Tibial nerve (tissue), 4 donors: ENCODE measurements at regions not wholly inside any gene's neighbourhood (a gene's known extent, or its start where the extent isn't known, plus 50 kb on each side); places are given as distances from the start of the nearest gene placed in this dataset.

ENCODE experiments used
- DNase-seq, 2 donors: peaks; one replicate each; pipeline ENCODE4 v3.0.0-alpha.2; 2019; ENCODE audit warnings: low spot score in 2 of 2
- H3K27ac ChIP-seq, 4 donors: fragments of 200-600 bp; sonication (generic) in 3 of 4; one replicate each; pipeline ENCODE4 v1.5.1; 2017 to 2019; ENCODE audit warnings: mild to moderate bottlenecking in 1 of 4
- H3K27me3 ChIP-seq, 2 donors: fragments of 200-600 bp; sonication (generic) in 1 of 2; one replicate each; pipeline versions ENCODE4 v1.5.1 to v1.6.0; 2017 to 2019
- H3K36me3 ChIP-seq, 3 donors: fragments of 200-600 bp; sonication (generic); one replicate each; pipeline ENCODE4 v1.5.1; 2018 to 2019
- H3K4me1 ChIP-seq, 4 donors: fragments of 200-600 bp; sonication (generic) in 3 of 4; one replicate each; pipeline ENCODE4 v1.5.1; 2017 to 2019
- H3K4me3 ChIP-seq, 4 donors: fragments of 200-600 bp; sonication (generic) in 3 of 4; one replicate each; pipeline ENCODE4 v1.5.1; 2017 to 2019; ENCODE audit warnings: mild to moderate bottlenecking in 1 of 4, moderate library complexity in 1 of 4
- H3K9me3 ChIP-seq, 4 donors: fragments of 200-600 bp; sonication (generic) in 3 of 4; one replicate each; pipeline ENCODE4 v1.5.1; 2017 to 2019
- CTCF ChIP-seq, 5 experiments: fragments of 200-600 bp in 3 of 5; fragments of 450-650 bp in 2 of 5; sonication (generic) in 3 of 5; IDR thresholded peaks; one replicate each; pipeline ENCODE4 v1.5.1; 2016 to 2019; ENCODE audit warnings: antibody characterized with exemption in 5 of 5, mild to moderate bottlenecking in 3 of 5, moderate library complexity in 2 of 5
- EP300 ChIP-seq, 2 donors: sonication (generic); formaldehyde crosslinking; IDR thresholded peaks; one replicate each; pipeline ENCODE4 v1.6.1; 2017; ENCODE audit warnings: antibody characterized with exemption in 2 of 2, mild to moderate bottlenecking in 1 of 2
- POLR2A ChIP-seq, 2 donors: fragments of 450-650 bp; IDR thresholded peaks; one replicate each; pipeline ENCODE4 v1.6.1; 2017; ENCODE audit warnings: antibody characterized with exemption in 2 of 2, mild to moderate bottlenecking in 2 of 2, moderate library complexity in 2 of 2
- WGBS, 2 donors: methylation state at CpG; one replicate each; pipeline ENCODE4 v1.1.5; 2018; 5-methylcytosine and 5-hydroxymethylcytosine counted together

- Histone ChIP-seq H3K4me1 (peaks cover 0 to 50% (median 6%) of the 10 kb centered on the region in 4 donors), H3K36me3 (no peaks in the 10 kb centered on the region), H3K9me3 (no peaks in the 10 kb centered on the region), H3K27me3 (no peaks in the 10 kb centered on the region), H3K4me3 (no peak overlapping the region), H3K27ac (no peak overlapping the region)
- 26 to 31% methylated on average over 13 of the region's 13 CpGs for WGBS, 2 donors
- TF ChIP-seq EP300 (IDR thresholded peaks at IDR 0.05), result no peak
- no peak for TF ChIP-seq POLR2A (IDR thresholded peaks at IDR 0.05)
- TF ChIP-seq CTCF (IDR thresholded peaks at IDR 0.05), result no peak
- no peak for DNase-seq
Observed at GRCh38 chr22:27312966-27313855, 488.3 kb downstream of the MN1 start.

GRCh38 chr22:27314276-27314807 lies 487.2 kb downstream of the MN1 start:
- DNase-seq, result no peak
- H3K9me3 ChIP-seq, result peaks cover 0 to 7% (median 0%) of the 10 kb centered on the region in 4 donors
- no peak for TF ChIP-seq POLR2A (IDR thresholded peaks at IDR 0.05)
- TF ChIP-seq EP300 (IDR thresholded peaks at IDR 0.05), result no peak
- TF ChIP-seq CTCF (IDR thresholded peaks at IDR 0.05), result no peak
- H3K4me1 ChIP-seq, result peaks cover 0 to 46% (median 6%) of the 10 kb centered on the region in 4 donors
- no peak overlapping the region for H3K27ac ChIP-seq
- no peak overlapping the region for H3K4me3 ChIP-seq
- H3K27me3 ChIP-seq, result no peaks in the 10 kb centered on the region
- WGBS, 2 donors, result 81 to 88% methylated on average over 9 of the region's 9 CpGs
- no peaks in the 10 kb centered on the region for H3K36me3 ChIP-seq

GRCh38 chr22:27315833-27316232 lies 485.7 kb downstream of the MN1 start:
- DNase-seq, result no peak
- WGBS, 2 donors, result 89 to 93% methylated on average over 4 of the region's 4 CpGs
- Histone ChIP-seq H3K4me1 (peaks cover 0 to 38% (median 6%) of the 10 kb centered on the region in 4 donors), H3K36me3 (no peaks in the 10 kb centered on the region), H3K27me3 (no peaks in the 10 kb centered on the region), H3K9me3 (peaks cover 0 to 9% (median 0%) of the 10 kb centered on the region in 4 donors), H3K27ac (no peak overlapping the region), H3K4me3 (no peak overlapping the region)
- TF ChIP-seq EP300 (IDR thresholded peaks at IDR 0.05), result no peak
- no peak for TF ChIP-seq CTCF (IDR thresholded peaks at IDR 0.05)
- no peak for TF ChIP-seq POLR2A (IDR thresholded peaks at IDR 0.05)

GRCh38 chr22:27317096-27317495 lies 484.5 kb downstream of the MN1 start:
- Histone ChIP-seq H3K9me3 (peaks cover 0 to 9% (median 0%) of the 10 kb centered on the region in 4 donors), H3K4me1 (peaks cover 0 to 25% (median 6%) of the 10 kb centered on the region in 4 donors), H3K36me3 (no peaks in the 10 kb centered on the region), H3K4me3 (no peak overlapping the region), H3K27ac (no peak overlapping the region), H3K27me3 (no peaks in the 10 kb centered on the region)
- no peak for TF ChIP-seq CTCF (IDR thresholded peaks at IDR 0.05)
- TF ChIP-seq EP300 (IDR thresholded peaks at IDR 0.05), result no peak
- TF ChIP-seq POLR2A (IDR thresholded peaks at IDR 0.05), result no peak
- DNase-seq, result no peak
- WGBS, 2 donors, result 67 to 86% methylated on average over 5 of the region's 5 CpGs

GRCh38 chr22:27317971-27318428 lies 483.6 kb downstream of the MN1 start:
- Histone ChIP-seq H3K36me3 (no peaks in the 10 kb centered on the region), H3K9me3 (peaks cover 0 to 9% (median 0%) of the 10 kb centered on the region in 4 donors), H3K27ac (no peak overlapping the region), H3K27me3 (peaks cover 0 to 7% of the 10 kb centered on the region in 2 donors), H3K4me1 (peaks cover 0 to 16% (median 4%) of the 10 kb centered on the region in 4 donors), H3K4me3 (no peak overlapping the region)
- DNase-seq, result no peak
- WGBS, 2 donors, result 59 to 65% methylated on average over 15 of the region's 15 CpGs
- TF ChIP-seq CTCF (IDR thresholded peaks at IDR 0.05) (no peak), POLR2A (IDR thresholded peaks at IDR 0.05) (no peak), EP300 (IDR thresholded peaks at IDR 0.05) (no peak)
